T-helper 2 cell treated with Interferon-gamma antibody and Interleukin-4, amounts not matched to agents 5 μg/mL and 100 μg/mL, for 36 hours (primary cell): ENCODE measurements at regions not wholly inside any gene's neighbourhood (a gene's known extent, or its start where the extent isn't known, plus 50 kb on each side); places are given as distances from the start of the nearest gene placed in this dataset.

ENCODE experiments used
- DNase-seq: peaks from one replicate; pipeline ENCODE4 v3.0.0; 2021; ENCODE audit warnings: low spot score
- H3K27ac Mint-ChIP-seq: one replicate; pipeline ENCODE4 v1.8.0; 2021; ENCODE audit warnings: mild to moderate bottlenecking, mixed read lengths
- H3K27me3 Mint-ChIP-seq: one replicate; pipeline ENCODE4 v1.8.0; 2021; ENCODE audit warnings: low read depth, mixed read lengths
- H3K36me3 Mint-ChIP-seq: one replicate; pipeline ENCODE4 v1.8.0; 2021; ENCODE audit warnings: low read depth, mixed read lengths
- H3K4me1 Mint-ChIP-seq: one replicate; pipeline ENCODE4 v1.8.0; 2021; ENCODE audit warnings: low read depth, mixed read lengths
- H3K4me3 Mint-ChIP-seq: one replicate; pipeline ENCODE4 v1.8.0; 2022; ENCODE audit warnings: mild to moderate bottlenecking, moderate library complexity, mixed read lengths
- H3K9me3 Mint-ChIP-seq: one replicate; pipeline ENCODE4 v1.8.0; 2021; ENCODE audit warnings: mixed read lengths

GRCh38 chr11:128310005-128310404 lies 277.4 kb downstream of the ETS1 start:
- H3K9me3 Mint-ChIP-seq = peaks cover 30% of the 10 kb centered on the region
- H3K36me3 Mint-ChIP-seq = peaks cover 35% of the 10 kb centered on the region
- peak overlapping the region; percentile 69 for H3K27ac Mint-ChIP-seq
- no peaks in the 10 kb centered on the region for H3K27me3 Mint-ChIP-seq
- H3K4me1 Mint-ChIP-seq = peaks cover 61% of the 10 kb centered on the region
- no peak overlapping the region for H3K4me3 Mint-ChIP-seq
- DNase-seq = no peak

DNA sequence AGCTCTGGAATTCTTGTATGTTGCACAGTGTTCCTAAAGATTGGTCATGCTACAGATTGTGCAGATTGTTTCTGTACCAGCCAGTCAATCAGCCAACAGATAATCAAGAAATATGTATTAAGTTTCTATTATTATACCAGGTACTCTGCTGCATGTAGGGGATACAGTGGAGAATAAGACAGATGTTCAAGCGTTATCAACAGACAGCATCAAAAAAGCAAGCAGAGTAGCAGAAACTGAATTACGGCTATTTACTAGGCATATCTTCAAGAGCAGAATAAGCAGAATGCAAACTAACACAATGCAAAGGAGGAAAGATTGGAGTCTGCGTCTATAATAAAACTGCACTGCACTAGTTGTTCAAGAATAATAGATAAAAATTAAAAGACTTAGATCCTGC lies 278.6 kb downstream of the ETS1 start:
- Mint-ChIP-seq H3K27ac (no peak overlapping the region), H3K4me3 (no peak overlapping the region), H3K36me3 (peaks cover 23% of the 10 kb centered on the region), H3K4me1 (peaks cover 73% of the 10 kb centered on the region), H3K27me3 (no peaks in the 10 kb centered on the region), H3K9me3 (peaks cover 18% of the 10 kb centered on the region)
- no peak for DNase-seq

GRCh38 chr11:128305588-128305987 lies 281.8 kb downstream of the ETS1 start:
- H3K9me3 Mint-ChIP-seq = peaks cover 6% of the 10 kb centered on the region
- peaks cover 11% of the 10 kb centered on the region for H3K36me3 Mint-ChIP-seq
- no peak for DNase-seq
- peaks cover 68% of the 10 kb centered on the region for H3K4me1 Mint-ChIP-seq
- H3K27ac Mint-ChIP-seq = peak overlapping the region; percentile 87
- H3K4me3 Mint-ChIP-seq = peak overlapping the region; percentile 71
- H3K27me3 Mint-ChIP-seq = no peaks in the 10 kb centered on the region

- Mint-ChIP-seq H3K27ac (peak overlapping the region; percentile 87), H3K9me3 (peaks cover 6% of the 10 kb centered on the region), H3K27me3 (no peaks in the 10 kb centered on the region), H3K36me3 (peaks cover 9% of the 10 kb centered on the region), H3K4me3 (peak overlapping the region; percentile 71), H3K4me1 (peaks cover 65% of the 10 kb centered on the region)
- DNase-seq = no peak
These were observed 282.5 kb downstream of the ETS1 start for GRCh38 chr11:128304666-128305485.

GRCh38 chr11:128304116-128304515 lies 283.2 kb downstream of the ETS1 start:
- no peak for DNase-seq
- H3K36me3 Mint-ChIP-seq = peaks cover 11% of the 10 kb centered on the region
- H3K27me3 Mint-ChIP-seq = no peaks in the 10 kb centered on the region
- peaks cover 65% of the 10 kb centered on the region for H3K4me1 Mint-ChIP-seq
- peak overlapping the region; percentile 87 for H3K27ac Mint-ChIP-seq
- peak overlapping the region; percentile 71 for H3K4me3 Mint-ChIP-seq
- peaks cover 6% of the 10 kb centered on the region for H3K9me3 Mint-ChIP-seq

DNA sequence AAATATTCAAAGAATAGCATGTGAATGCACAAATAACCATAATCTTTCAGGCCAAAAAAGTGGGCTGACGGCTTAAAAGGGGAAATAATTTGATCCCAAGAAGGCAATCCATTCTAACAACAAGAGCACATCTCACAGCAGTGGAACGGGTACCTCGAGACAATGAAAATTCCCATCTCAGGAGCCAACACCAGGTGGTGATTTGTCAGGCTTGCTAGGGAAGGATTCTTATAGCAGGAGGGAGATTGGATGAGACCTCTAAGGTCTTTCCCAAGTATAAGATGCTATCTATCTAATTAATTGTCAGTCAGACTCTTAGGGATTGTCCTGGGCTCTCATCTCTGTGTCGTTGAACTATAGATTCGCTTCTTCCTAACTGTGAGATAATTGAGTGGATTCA lies 284.0 kb downstream of the ETS1 start:
- peaks cover 10% of the 10 kb centered on the region for H3K36me3 Mint-ChIP-seq
- no peaks in the 10 kb centered on the region for H3K27me3 Mint-ChIP-seq
- DNase-seq = no peak
- peaks cover 66% of the 10 kb centered on the region for H3K4me1 Mint-ChIP-seq
- H3K4me3 Mint-ChIP-seq = peak overlapping the region; percentile 71
- H3K9me3 Mint-ChIP-seq = peaks cover 6% of the 10 kb centered on the region
- peak overlapping the region; percentile 87 for H3K27ac Mint-ChIP-seq

DNA sequence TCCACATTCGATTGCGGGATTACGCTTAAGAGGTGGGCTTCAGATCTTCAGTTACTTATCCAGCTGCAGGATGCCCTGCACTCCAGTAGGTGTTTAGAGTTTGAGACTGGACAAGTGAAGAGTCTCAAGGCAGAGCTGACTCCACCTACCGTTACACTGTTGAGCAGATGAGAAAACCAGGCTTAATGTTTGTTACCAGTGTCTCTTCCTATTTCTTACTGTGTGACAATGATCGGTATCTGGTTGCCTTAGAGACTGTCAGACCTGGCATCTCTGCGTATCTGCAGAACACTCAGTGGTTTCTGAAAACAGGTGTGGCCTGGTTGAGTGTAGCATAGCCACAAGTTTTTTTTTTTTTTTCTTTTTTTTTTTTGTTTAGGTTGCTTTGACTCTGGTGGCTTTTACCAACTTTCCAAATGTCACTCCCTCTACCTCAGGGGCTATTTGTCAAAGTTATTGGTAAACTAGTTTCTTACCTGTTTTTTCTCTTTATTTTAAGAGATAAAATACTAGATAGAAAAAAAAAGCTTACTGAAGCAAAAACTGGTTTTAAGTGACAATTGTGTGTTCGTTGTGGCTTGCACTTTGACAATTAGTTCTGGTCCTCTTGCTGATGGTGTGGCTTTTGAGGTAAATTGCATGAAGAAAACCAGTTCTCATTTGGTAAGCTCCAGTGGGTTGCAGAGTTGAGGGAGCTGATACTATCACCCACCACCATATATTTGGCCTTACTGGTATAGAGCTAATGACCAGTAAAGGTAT lies 284.8 kb downstream of the ETS1 start:
- peaks cover 7% of the 10 kb centered on the region for H3K36me3 Mint-ChIP-seq
- peaks cover 6% of the 10 kb centered on the region for H3K9me3 Mint-ChIP-seq
- peak overlapping the region; percentile 92 for H3K4me3 Mint-ChIP-seq
- DNase-seq = peak; percentile 86
- H3K27me3 Mint-ChIP-seq = no peaks in the 10 kb centered on the region
- H3K4me1 Mint-ChIP-seq = peaks cover 66% of the 10 kb centered on the region
- H3K27ac Mint-ChIP-seq = peak overlapping the region; percentile 87

DNA sequence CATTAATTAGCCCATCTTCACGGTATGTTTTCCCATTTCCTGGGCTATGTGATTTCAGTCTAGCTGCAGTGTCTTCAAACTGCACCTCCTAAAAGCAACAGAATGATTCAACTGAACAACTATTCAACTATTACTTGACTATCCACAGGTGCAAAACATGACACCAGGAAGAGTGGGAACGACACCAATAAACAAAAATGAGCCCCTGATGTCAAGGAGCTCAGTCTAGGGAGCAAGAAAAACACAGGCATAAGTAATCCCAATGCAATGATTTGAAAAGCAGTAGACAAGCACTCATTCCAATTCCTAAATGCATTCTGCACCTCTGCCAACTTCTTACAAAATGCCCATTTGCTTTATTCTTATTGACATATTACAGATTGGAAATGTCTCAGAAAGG lies 285.6 kb downstream of the ETS1 start:
- H3K4me1 Mint-ChIP-seq = peaks cover 75% of the 10 kb centered on the region
- peak overlapping the region; percentile 92 for H3K4me3 Mint-ChIP-seq
- H3K36me3 Mint-ChIP-seq = peaks cover 8% of the 10 kb centered on the region
- H3K9me3 Mint-ChIP-seq = peaks cover 6% of the 10 kb centered on the region
- DNase-seq = no peak
- H3K27ac Mint-ChIP-seq = peak overlapping the region; percentile 87
- no peaks in the 10 kb centered on the region for H3K27me3 Mint-ChIP-seq

DNA sequence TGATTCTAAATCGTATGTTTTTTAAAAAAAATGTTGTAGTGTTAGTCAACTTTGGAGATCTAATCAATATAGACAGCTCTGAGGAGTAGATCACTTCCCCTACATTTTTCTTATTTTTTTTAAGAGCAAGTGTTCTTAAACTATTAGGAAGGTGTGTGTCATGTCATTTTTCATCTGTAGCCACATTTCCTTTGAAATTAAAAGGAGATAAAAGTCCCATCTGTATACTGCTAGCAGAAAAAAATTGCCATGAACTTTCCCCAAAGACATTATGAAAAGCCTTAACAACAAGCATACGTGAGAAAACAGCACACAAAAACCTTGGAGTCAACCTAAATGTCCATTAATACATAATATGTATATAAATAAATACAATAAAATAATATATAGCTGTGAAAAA lies 286.6 kb downstream of the ETS1 start:
- Mint-ChIP-seq H3K4me1 (peaks cover 76% of the 10 kb centered on the region), H3K27me3 (no peaks in the 10 kb centered on the region), H3K9me3 (peaks cover under 1% of the 10 kb centered on the region), H3K27ac (peak overlapping the region; percentile 83), H3K36me3 (peaks cover 9% of the 10 kb centered on the region), H3K4me3 (peak overlapping the region; percentile 65)
- DNase-seq = no peak

DNA sequence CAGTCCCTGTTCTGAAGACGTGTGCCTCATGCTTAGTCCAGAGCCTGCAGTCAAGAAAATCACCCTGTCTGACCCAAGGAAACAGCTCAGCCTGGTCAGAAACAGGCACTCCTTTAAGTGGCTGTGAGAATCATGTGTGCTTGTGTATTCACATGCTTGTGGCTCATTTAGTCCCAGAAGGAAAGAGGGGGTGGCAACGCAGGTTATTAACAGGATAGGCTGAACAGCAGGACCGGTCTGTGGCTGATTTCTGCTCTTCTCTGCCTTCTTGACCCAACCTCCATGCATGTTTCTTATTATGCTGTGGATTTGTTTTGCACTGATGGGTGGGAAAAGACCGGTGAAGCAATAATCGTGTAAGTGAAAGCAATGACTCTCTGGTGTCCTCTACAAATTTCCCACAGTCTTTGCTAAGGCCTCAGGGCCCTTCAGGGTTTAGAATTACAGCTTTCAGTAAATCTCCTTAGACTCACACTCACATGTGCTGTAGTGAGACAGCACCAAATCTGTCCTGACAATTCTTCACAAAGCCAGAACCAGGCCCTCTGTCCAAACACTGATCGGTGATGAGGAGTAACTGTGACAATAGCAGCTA lies 288.1 kb downstream of the ETS1 start:
- H3K27me3 Mint-ChIP-seq = no peaks in the 10 kb centered on the region
- peaks cover 17% of the 10 kb centered on the region for H3K36me3 Mint-ChIP-seq
- no peak for DNase-seq
- peak overlapping the region; percentile 67 for H3K4me3 Mint-ChIP-seq
- peaks cover 10% of the 10 kb centered on the region for H3K9me3 Mint-ChIP-seq
- peak overlapping the region; percentile 79 for H3K27ac Mint-ChIP-seq
- H3K4me1 Mint-ChIP-seq = peaks cover 73% of the 10 kb centered on the region

DNA sequence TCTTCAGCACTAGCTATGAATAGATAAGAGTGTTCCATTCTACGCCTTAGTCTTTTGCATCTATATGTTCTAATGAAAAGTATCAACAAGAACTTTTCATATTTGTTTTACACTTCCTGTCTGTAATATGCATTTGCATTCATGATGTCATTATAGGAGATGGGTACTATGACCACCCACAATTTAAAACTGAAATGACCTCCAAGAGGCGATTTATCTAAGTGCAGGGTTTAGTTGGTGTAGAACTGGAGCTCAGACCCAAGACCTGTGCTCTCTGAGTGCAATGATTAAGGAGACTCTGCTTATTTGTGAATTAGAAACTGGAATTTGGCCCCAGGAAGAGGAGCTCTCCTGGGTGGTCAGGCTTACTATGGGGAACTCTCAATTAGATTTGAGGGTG lies 289.1 kb downstream of the ETS1 start:
- Mint-ChIP-seq H3K36me3 (peaks cover 20% of the 10 kb centered on the region), H3K4me3 (peak overlapping the region; percentile 67), H3K27ac (peak overlapping the region; percentile 79), H3K9me3 (peaks cover 10% of the 10 kb centered on the region), H3K4me1 (peaks cover 70% of the 10 kb centered on the region), H3K27me3 (no peaks in the 10 kb centered on the region)
- no peak for DNase-seq

DNA sequence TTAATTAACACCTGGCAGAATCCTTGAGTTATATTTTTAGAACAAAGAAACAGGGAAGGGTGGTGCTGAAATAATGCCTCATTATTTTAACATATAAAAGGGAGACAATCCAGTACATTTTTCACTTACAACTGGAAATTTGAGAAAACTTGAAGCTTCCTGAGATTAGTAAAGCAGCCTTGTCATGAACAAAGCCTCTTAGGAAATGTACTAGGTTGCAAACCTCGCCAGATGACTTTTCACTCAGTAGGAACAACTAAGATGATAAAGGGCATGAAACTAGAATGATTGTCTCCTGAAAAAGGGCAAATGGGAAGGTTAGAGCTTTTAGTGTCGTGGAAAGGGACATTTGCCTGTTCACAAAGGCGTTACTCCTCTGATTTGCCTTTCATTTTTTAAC lies 289.6 kb downstream of the ETS1 start:
- peak overlapping the region; percentile 79 for H3K27ac Mint-ChIP-seq
- no peaks in the 10 kb centered on the region for H3K27me3 Mint-ChIP-seq
- peaks cover 70% of the 10 kb centered on the region for H3K4me1 Mint-ChIP-seq
- peak overlapping the region; percentile 67 for H3K4me3 Mint-ChIP-seq
- DNase-seq = no peak
- peaks cover 23% of the 10 kb centered on the region for H3K36me3 Mint-ChIP-seq
- H3K9me3 Mint-ChIP-seq = peaks cover 10% of the 10 kb centered on the region

GRCh38 chr11:128297091-128297651 lies 290.2 kb downstream of the ETS1 start:
- no peak for DNase-seq
- Mint-ChIP-seq H3K27me3 (no peaks in the 10 kb centered on the region), H3K27ac (peak overlapping the region; percentile 79), H3K4me1 (peaks cover 76% of the 10 kb centered on the region), H3K9me3 (peaks cover 10% of the 10 kb centered on the region), H3K4me3 (peak overlapping the region; percentile 67), H3K36me3 (peaks cover 26% of the 10 kb centered on the region)

DNA sequence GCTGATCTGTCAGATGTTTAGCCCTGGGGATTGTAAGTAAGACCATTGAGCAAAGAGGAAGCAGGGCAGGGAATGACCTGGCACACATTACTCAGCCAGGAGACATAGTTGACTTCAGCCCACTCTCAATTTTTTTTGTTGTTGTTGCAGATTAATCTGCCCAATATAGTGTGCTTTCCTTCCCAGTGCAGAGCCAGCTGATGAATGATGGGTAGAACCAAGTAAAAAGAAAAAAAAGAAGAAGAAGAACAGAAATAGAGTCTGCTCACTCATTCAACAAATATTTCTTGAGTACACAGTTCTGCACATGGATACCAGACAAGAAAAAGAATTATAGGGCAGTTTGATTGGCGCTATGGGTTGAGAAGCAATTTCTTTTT lies 292.7 kb downstream of the ETS1 start:
- DNase-seq = no peak
- Mint-ChIP-seq H3K27me3 (no peaks in the 10 kb centered on the region), H3K4me1 (peaks cover 87% of the 10 kb centered on the region), H3K9me3 (peaks cover 10% of the 10 kb centered on the region), H3K27ac (peak overlapping the region; percentile 62), H3K4me3 (no peak overlapping the region), H3K36me3 (peaks cover 24% of the 10 kb centered on the region)
